NT2/D1 (cell line): ENCODE measurements at regions not wholly inside any gene's neighbourhood (a gene's known extent, or its start where the extent isn't known, plus 50 kb on each side); places are given as distances from the start of the nearest gene placed in this dataset.

ENCODE experiments used
- DNase-seq: peaks from one replicate; pipeline ENCODE4 v3.0.0-alpha.2; 2011; ENCODE audit warnings: low read depth, low spot score
- H3K27me3 ChIP-seq: 2 replicates; pipeline ENCODE4 v1.6.0; 2011; ENCODE audit warnings: mild to moderate bottlenecking; ENCODE audit not compliant: insufficient read length, insufficient read depth
- H3K36me3 ChIP-seq: 2 replicates; pipeline ENCODE4 v1.6.1; 2011; ENCODE audit warnings: mild to moderate bottlenecking, low read length, mixed read lengths; ENCODE audit not compliant: insufficient read depth, insufficient read length
- H3K4me1 ChIP-seq: 2 replicates; pipeline ENCODE4 v1.5.1; 2011; ENCODE audit not compliant: insufficient read depth, insufficient read length
- H3K4me3 ChIP-seq: 2 replicates; pipeline ENCODE4 v1.5.1; 2011; ENCODE audit warnings: low read depth; ENCODE audit not compliant: insufficient read length
- H3K9ac ChIP-seq: 2 replicates; pipeline ENCODE4 v1.6.0; 2011; ENCODE audit warnings: low read depth; ENCODE audit not compliant: insufficient read length
- H3K9me3 ChIP-seq: 2 replicates; pipeline ENCODE4 v1.5.1; 2011; ENCODE audit warnings: mild to moderate bottlenecking, low read length; ENCODE audit not compliant: insufficient read depth
- SUZ12 ChIP-seq: IDR thresholded peaks from 2 replicates; pipeline ENCODE4 v1.6.1; 2011; ENCODE audit not compliant: insufficient read length, insufficient read depth; ENCODE audit errors: extremely low read depth
- YY1 ChIP-seq: IDR thresholded peaks from 2 replicates; pipeline ENCODE4 v1.6.1; 2011; ENCODE audit not compliant: insufficient read length, insufficient read depth
- ZNF274 ChIP-seq: IDR thresholded peaks from 2 replicates; pipeline ENCODE4 v1.6.1; 2011; ENCODE audit warnings: mild to moderate bottlenecking, low read depth, low read length

- no peak overlapping the region for H3K9ac ChIP-seq
- no peaks in the 10 kb centered on the region for H3K27me3 ChIP-seq
- DNase-seq, result no peak
- no peaks in the 10 kb centered on the region for H3K4me1 ChIP-seq
- H3K4me3 ChIP-seq, result no peak overlapping the region
- no peaks in the 10 kb centered on the region for H3K36me3 ChIP-seq
- no peaks in the 10 kb centered on the region for H3K9me3 ChIP-seq
- TF ChIP-seq SUZ12 (no peak), YY1 (no peak), ZNF274 (no peak)
Measured at GRCh38 chr16:65429504-65430181, 307.8 kb upstream of the CDH11 start.

GRCh38 chr16:65426484-65426883 is 304.6 kb upstream of the CDH11 start:
- H3K27me3 ChIP-seq, result no peaks in the 10 kb centered on the region
- H3K4me3 ChIP-seq, result no peak overlapping the region
- no peak for DNase-seq
- H3K4me1 ChIP-seq, result no peaks in the 10 kb centered on the region
- H3K36me3 ChIP-seq, result no peaks in the 10 kb centered on the region
- H3K9ac ChIP-seq, result no peak overlapping the region
- H3K9me3 ChIP-seq, result no peaks in the 10 kb centered on the region
- TF ChIP-seq SUZ12 (no peak), ZNF274 (no peak), YY1 (no peak)

- TF ChIP-seq YY1, result no peak
- TF ChIP-seq SUZ12, result no peak
- TF ChIP-seq ZNF274, result no peak
- no peak for DNase-seq
- Histone ChIP-seq H3K4me1 (no peaks in the 10 kb centered on the region), H3K27me3 (no peaks in the 10 kb centered on the region), H3K9ac (no peak overlapping the region), H3K4me3 (no peak overlapping the region), H3K9me3 (peaks cover 14% of the 10 kb centered on the region; the same call in 1 of the 2 replicates), H3K36me3 (no peaks in the 10 kb centered on the region)
Measured at GRCh38 chr16:65422934-65423333, 301.1 kb upstream of the CDH11 start.

GRCh38 chr16:65421596-65421995 is 299.7 kb upstream of the CDH11 start:
- no peak overlapping the region for H3K4me3 ChIP-seq
- no peaks in the 10 kb centered on the region for H3K4me1 ChIP-seq
- no peaks in the 10 kb centered on the region for H3K27me3 ChIP-seq
- peaks cover 14% of the 10 kb centered on the region; the same call in 1 of the 2 replicates for H3K9me3 ChIP-seq
- no peak for TF ChIP-seq SUZ12
- no peaks in the 10 kb centered on the region for H3K36me3 ChIP-seq
- no peak overlapping the region for H3K9ac ChIP-seq
- DNase-seq, result no peak

GRCh38 chr16:65418435-65418834 is 296.6 kb upstream of the CDH11 start:
- Histone ChIP-seq H3K4me3 (no peak overlapping the region), H3K27me3 (no peaks in the 10 kb centered on the region), H3K4me1 (no peaks in the 10 kb centered on the region), H3K9me3 (peaks cover 14% of the 10 kb centered on the region; the same call in 1 of the 2 replicates), H3K9ac (no peak overlapping the region), H3K36me3 (no peaks in the 10 kb centered on the region)
- TF ChIP-seq ZNF274 (no peak), SUZ12 (no peak), YY1 (no peak)
- no peak for DNase-seq

- Histone ChIP-seq H3K9ac (no peak overlapping the region), H3K27me3 (no peaks in the 10 kb centered on the region), H3K4me3 (no peak overlapping the region), H3K36me3 (no peaks in the 10 kb centered on the region), H3K4me1 (no peaks in the 10 kb centered on the region), H3K9me3 (peaks cover 14% of the 10 kb centered on the region; the same call in 1 of the 2 replicates)
- TF ChIP-seq ZNF274 (no peak), YY1 (no peak), SUZ12 (no peak)
- no peak for DNase-seq
Measured at GRCh38 chr16:65415460-65415859, 293.6 kb upstream of the CDH11 start.

- H3K36me3 ChIP-seq, result no peaks in the 10 kb centered on the region
- TF ChIP-seq YY1, result no peak
- TF ChIP-seq SUZ12, result no peak
- no peak for TF ChIP-seq ZNF274
- no peaks in the 10 kb centered on the region for H3K27me3 ChIP-seq
- no peak for DNase-seq
- H3K9ac ChIP-seq, result no peak overlapping the region
- peaks cover 6% of the 10 kb centered on the region; the same call in 1 of the 2 replicates for H3K9me3 ChIP-seq
- no peak overlapping the region for H3K4me3 ChIP-seq
- H3K4me1 ChIP-seq, result no peaks in the 10 kb centered on the region
Measured at GRCh38 chr16:65414284-65414984, 292.6 kb upstream of the CDH11 start.
